HCT116 (cell line): ENCODE measurements at regions not wholly inside any gene's neighbourhood (a gene's known extent, or its start where the extent isn't known, plus 50 kb on each side); places are given as distances from the start of the nearest gene placed in this dataset.

ENCODE experiments used
- CTCF ChIP-seq, 3 experiments: fragments of 200-600 bp in 1 of 3; sonication (generic) in 1 of 3; IDR thresholded peaks in 2 of 3; conservative IDR thresholded peaks in 1 of 3; 2 replicates each; pipeline ENCODE4 v1.5.1; 2012 to 2017; ENCODE audit warnings: low read depth in 2 of 3, low read length in 2 of 3, antibody characterized with exemption in 1 of 3, borderline replicate concordance in 1 of 3, control low read depth in 1 of 3, mild to moderate bottlenecking in 1 of 3, mixed read lengths in 1 of 3, mixed run types in 1 of 3, moderate library complexity in 1 of 3; ENCODE audit not compliant: insufficient read depth in 1 of 3
- ELF1 ChIP-seq: IDR thresholded peaks from 2 replicates; pipeline ENCODE4 v1.6.1; 2012; ENCODE audit warnings: low read depth, borderline replicate concordance
- EZH2 ChIP-seq: fragments of 200-600 bp; sonication (generic); IDR thresholded peaks from 2 replicates; pipeline ENCODE4 v1.6.1; 2017; ENCODE audit warnings: antibody characterized with exemption, mixed run types
- EZH2phosphoT487 ChIP-seq: fragments of 200-600 bp; IDR thresholded peaks from 2 replicates; pipeline ENCODE4 v1.6.1; 2018; ENCODE audit warnings: antibody characterized with exemption, borderline replicate concordance
- POLR2A ChIP-seq: IDR thresholded peaks from 2 replicates; pipeline ENCODE4 v1.7.0; 2011; ENCODE audit warnings: borderline replicate concordance; ENCODE audit not compliant: insufficient read depth, insufficient read length; ENCODE audit errors: extremely low read depth
- POLR2AphosphoS5 ChIP-seq: IDR thresholded peaks from 2 replicates; pipeline ENCODE4 v1.6.1; 2011; ENCODE audit warnings: mild to moderate bottlenecking, low read depth, low read length, moderate library complexity
- SP1 ChIP-seq: IDR thresholded peaks from 2 replicates; pipeline ENCODE4 v1.6.1; 2012; ENCODE audit warnings: low read depth
- YY1 ChIP-seq: IDR thresholded peaks from 2 replicates; pipeline ENCODE4 v1.6.1; 2011; ENCODE audit warnings: low read length, low read depth, moderate library complexity, mild to moderate bottlenecking; ENCODE audit not compliant: insufficient replicate concordance; ENCODE audit errors: extremely low read depth
- ZNF274 ChIP-seq: fragments of 200-500 bp; sonication (Bioruptor generic); IDR thresholded peaks from 2 replicates; pipeline ENCODE4 v1.6.1; 2014; ENCODE audit warnings: mild to moderate bottlenecking, low read depth, low read length, inconsistent platforms

- TF ChIP-seq CTCF (IDR thresholded peaks at IDR 0.05 in 2 of 3, conservative IDR thresholded peaks at IDR 0.05 in 1 of 3; ENCODE audit: borderline replicate concordance in 1 of 3, insufficient read depth in 1 of 3, low read depth in 2 of 3, low read length in 2 of 3) (no peak), EZH2phosphoT487 (no peak), ZNF274 (no peak), POLR2AphosphoS5 (no peak), POLR2A (no peak), SP1 (peak; percentile 41), YY1 (no peak), ELF1 (0 out of 2 replicates have a peak, but pooled peaks have one; percentile 18), EZH2 (no peak)
These were observed 258.1 kb downstream of the UTRN start for GRCh38 chr6:144543006-144543871.
